ENCODE measurements at regions not wholly inside any gene's neighbourhood (a gene's known extent, or its start where the extent isn't known, plus 50 kb on each side); places are given as distances from the start of the nearest gene placed in this dataset.

DNA sequence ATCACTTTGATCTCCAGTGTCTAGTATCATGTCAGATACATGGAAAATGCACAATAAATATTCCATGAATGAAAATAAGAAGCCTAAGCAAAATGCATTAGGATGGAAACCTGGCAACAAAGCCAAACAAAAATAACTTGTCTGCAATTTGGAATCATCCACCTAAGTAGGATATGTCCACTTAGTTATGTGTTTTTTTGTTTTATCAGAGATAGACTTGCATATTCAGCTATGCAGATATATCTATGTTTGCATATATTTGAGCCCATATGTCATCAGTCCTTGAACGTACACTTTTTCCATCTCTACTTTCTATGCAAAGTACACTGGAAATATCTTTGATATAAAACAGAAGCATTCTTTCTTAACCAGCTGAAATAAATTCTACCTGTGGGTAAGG, 707.1 kb downstream of the EFNA5 start:
- TF ChIP-seq, protein P1, sequence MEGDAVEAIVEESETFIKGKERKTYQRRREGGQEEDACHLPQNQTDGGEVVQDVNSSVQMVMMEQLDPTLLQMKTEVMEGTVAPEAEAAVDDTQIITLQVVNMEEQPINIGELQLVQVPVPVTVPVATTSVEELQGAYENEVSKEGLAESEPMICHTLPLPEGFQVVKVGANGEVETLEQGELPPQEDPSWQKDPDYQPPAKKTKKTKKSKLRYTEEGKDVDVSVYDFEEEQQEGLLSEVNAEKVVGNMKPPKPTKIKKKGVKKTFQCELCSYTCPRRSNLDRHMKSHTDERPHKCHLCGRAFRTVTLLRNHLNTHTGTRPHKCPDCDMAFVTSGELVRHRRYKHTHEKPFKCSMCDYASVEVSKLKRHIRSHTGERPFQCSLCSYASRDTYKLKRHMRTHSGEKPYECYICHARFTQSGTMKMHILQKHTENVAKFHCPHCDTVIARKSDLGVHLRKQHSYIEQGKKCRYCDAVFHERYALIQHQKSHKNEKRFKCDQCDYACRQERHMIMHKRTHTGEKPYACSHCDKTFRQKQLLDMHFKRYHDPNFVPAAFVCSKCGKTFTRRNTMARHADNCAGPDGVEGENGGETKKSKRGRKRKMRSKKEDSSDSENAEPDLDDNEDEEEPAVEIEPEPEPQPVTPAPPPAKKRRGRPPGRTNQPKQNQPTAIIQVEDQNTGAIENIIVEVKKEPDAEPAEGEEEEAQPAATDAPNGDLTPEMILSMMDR (IDR thresholded peaks at IDR 0.05), result no peak
- TF ChIP-seq POLR2A (IDR thresholded peaks at IDR 0.05), result no peak
